ENCODE measurements at regions not wholly inside any gene's neighbourhood (a gene's known extent, or its start where the extent isn't known, plus 50 kb on each side); places are given as distances from the start of the nearest gene placed in this dataset.

DNA sequence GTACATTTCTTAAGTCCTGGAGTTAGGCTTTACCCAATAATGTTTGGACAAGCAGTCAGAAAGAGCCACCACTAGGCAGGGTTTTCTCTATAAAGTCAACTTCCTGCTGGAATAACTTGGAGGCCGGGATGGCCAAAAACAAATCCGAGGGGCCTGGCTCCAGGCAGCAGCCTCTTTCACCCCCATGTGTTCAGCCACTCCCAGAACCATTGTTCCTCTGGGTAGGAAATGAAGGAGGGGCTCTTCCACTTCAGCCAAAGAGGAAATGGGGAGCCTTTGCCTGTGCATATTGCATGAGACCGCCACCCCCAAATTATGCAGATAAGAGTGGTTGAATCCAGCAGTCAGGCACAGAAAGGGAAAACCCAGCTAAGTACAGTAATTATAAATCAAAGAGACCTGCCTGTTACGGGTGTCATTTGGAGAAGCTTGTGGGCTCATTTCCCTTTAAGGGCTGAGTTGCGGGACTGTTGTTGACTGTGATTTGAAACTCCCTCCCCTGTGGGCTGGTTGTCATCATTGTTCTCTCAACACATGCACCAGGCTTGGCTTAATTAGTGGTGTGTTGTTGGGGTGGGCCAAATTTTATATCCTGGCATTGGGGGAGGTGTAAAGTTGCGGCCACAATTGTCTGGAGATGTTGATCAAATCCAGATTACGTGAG is 212.8 kb upstream of the SOX11 start:
- DNase-seq (ENCODE audit: low read depth in 2 of 2): no peak

DNA sequence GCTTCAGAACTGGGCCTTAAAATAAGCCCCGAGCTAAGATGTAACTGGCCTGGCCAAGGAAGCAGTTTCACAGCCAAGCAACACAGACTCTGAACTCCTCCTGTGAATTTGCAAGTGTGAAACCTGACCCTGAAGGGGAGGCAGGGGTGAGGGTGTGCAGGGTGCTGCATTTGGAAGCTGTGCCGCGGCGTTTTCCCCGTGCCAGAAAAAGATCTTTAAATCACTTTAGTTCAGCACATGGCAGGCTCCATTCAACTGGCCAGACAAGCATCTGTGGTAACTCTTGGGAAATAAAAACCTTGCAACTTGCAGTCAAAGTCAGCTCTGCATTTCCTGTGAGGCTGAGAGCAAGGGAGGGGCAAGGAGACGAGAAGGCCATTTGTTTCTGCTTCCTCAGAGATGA is 209.3 kb upstream of the SOX11 start:
- DNase-seq (ENCODE audit: low read depth in 2 of 2): no peak

DNA sequence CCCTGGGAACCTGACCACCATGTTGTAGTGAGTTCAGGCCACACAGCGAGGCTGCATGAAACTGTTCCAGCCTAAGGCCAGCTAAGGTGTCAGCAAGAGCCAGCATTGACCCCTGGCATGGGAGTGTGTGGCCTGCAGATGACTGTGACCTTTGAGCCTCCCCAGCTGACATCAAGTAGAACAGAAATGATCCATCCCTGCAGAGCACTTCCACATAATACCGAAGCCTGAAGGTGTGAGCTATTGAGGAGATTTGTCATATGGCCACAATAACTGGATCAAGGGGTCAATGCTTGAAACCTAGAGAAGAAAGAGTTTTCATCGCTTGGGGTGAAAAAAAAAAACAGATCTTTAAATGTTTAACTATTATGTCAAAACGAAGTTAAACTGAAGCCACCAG is 207.3 kb upstream of the SOX11 start:
- no peak for DNase-seq (ENCODE audit: low read depth in 2 of 2)

DNA sequence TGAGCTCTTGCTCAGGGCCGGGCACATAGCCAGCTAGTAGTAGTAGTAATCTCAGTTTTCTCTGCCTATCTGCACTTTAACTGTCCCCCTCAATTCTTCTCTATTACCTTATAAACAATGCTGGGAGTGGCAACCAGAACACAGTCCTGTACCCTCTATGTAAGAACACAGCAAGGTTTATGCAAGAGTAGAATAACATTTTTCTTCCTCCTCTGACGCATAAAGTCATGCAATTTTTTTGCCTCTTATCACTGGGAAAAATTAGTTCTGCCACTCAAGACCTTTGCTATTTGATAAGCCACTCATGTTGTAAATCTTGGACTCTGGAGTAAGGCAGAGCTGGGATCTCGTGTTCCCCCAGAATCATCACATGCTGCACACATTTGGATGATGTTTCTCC is 200.7 kb upstream of the SOX11 start:
- DNase-seq (ENCODE audit: low read depth in 2 of 2): no peak

DNA sequence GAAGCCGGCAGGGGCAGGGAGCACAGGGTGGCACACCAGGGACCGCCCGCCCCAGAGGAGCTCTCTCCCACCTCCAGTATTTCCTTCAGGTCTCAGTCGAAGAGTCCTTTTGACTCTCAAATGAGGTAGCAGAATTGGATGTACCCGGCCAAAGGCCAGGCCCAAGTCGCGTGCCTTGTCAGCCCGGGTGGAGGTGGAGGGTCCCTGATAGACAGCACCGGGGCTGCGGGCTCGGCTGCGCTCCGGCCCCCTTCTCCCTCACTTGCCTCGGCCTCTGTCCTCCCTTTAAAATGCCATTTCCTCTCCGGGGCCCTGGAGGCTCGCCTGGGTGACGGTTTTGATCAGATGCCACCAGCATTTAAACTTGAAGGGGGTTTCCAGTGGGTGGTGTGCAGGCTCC is 198.9 kb upstream of the SOX11 start:
- DNase-seq (ENCODE audit: low read depth in 2 of 2): no peak

GRCh38 chr2:5494212-5494611 is 198.0 kb upstream of the SOX11 start:
- DNase-seq (ENCODE audit: low read depth in 2 of 2): no peak

DNA sequence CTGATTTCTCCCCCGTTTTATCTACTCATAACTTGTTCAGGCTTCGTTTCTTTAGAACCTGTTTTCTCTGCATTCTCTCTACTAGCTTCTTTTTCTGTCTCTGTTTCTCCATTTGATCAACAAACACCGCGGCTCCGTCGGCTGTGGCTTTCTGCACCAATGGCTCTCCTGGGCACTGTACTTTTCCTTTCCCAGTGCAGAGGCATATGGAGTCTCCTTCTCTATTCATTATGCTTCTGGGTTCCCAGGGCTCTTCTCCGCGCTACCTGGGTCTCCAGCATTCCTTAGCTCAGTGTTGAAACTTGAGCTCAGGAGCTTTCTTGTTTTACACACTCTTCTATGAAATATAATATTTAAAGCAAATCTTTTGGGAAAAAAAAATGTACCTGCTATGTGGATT is 196.6 kb upstream of the SOX11 start:
- DNase-seq (ENCODE audit: low read depth in 2 of 2): no peak

DNA sequence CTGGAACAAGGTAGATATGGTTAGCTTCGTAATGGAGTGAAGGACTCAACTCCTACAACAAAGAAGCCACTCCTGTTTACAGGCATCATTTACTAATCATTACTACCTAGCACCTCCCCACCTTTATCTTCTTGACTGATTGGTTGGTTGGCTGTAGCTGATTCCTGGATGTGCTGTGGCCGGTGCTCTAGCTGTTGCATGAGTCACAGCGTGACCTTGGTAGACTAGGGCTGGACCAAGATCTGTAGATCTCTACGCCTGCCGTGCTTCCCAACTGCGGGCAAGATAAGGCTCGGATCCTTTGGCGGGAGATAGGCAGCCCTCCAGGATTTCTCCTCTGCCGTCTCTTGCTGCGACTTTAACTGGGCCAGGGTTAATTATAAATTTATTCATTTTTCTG is 194.3 kb upstream of the SOX11 start:
- DNase-seq (ENCODE audit: low read depth in 2 of 2): no peak

- no peak for DNase-seq (ENCODE audit: low read depth in 2 of 2)
Measured at GRCh38 chr2:5501807-5502206, 190.4 kb upstream of the SOX11 start.

DNA sequence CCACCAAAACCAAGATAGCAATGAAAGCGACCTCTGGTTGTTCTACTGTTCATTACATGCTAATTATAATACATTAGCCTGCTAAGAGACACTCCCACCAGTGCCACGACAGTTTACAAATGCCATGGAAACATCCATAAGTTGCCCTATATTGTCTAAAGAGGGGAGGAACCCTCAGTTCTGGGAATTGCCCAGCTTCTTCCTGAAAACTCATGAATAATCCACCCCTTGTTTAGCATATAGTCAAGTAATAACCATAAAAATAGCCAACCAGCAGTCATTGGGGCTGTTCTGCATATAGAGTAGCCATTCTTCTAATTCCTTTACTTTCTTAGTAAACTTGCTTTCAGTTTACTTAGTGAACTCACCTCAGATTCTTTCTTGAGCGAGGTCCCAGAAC is 189.8 kb upstream of the SOX11 start:
- DNase-seq (ENCODE audit: low read depth in 2 of 2): no peak

- no peak for DNase-seq (ENCODE audit: low read depth in 2 of 2)
Measured at GRCh38 chr2:5504756-5505155, 187.4 kb upstream of the SOX11 start.

DNA sequence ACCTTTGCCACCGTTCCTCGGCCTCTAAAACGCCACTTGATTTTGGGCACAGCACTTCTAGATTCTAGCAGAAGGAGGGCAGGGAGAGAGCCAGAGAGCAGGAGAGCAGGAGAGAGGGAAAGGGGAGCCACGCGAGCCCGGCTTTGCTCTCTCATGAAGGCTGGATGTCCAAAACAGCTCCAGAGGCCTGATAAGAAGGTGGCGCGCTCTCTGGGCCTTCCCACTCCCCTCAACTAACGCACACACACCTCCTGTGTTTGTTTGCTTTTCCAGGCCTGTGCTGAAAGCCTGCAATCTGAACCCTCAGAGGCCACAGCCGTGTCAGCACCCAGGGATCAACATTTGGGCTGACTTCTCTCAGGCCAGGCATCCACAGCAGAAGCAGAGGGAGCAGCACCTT is 184.8 kb upstream of the SOX11 start:
- no peak for DNase-seq (ENCODE audit: low read depth in 2 of 2)

DNA sequence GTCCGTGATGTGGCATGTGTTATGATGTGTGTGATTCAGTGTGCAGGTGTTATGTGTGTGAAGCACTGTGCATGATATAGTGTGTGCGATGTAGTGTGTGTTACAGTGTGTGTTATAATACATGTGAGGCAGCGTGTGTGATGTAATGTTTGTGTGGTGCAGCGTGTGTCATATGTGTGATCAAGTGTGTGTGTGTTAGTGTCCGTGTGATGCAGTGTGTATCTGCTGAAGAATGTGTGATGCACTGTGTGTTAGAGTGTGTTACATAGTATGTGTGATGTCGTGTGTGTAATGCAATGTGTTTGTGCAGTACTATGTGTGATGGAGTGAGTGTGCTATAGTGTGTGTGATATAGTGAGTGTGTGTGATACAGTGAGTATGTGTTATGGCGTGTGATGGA is 182.8 kb upstream of the SOX11 start:
- no peak for DNase-seq (ENCODE audit: low read depth in 2 of 2)

DNA sequence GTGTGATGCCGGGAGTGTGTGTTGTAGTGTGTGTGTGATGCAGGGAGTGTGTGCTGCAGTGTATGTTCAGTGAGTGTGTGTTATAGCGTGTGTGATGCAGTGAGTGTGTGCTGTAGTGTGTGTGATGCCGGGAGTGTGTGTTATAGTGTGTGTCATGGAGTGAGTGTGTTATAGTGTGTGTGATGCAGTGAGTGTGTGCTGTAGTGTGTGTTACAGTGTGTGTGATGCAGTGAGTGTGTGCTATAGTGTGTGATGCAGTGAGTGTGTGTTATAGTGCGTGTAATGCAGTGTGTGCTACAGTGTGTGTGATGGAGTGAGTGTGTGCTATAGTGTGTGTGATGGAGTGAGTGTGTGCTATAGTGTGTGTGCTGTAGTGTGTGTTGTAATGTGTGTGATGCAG is 182.1 kb upstream of the SOX11 start:
- no peak for DNase-seq (ENCODE audit: low read depth in 2 of 2)

- DNase-seq (ENCODE audit: low read depth in 2 of 2): no peak
Measured at GRCh38 chr2:5515693-5516092, 176.5 kb upstream of the SOX11 start.

GRCh38 chr2:5519286-5519685 is 172.9 kb upstream of the SOX11 start:
- DNase-seq (ENCODE audit: low read depth in 2 of 2): no peak

DNA sequence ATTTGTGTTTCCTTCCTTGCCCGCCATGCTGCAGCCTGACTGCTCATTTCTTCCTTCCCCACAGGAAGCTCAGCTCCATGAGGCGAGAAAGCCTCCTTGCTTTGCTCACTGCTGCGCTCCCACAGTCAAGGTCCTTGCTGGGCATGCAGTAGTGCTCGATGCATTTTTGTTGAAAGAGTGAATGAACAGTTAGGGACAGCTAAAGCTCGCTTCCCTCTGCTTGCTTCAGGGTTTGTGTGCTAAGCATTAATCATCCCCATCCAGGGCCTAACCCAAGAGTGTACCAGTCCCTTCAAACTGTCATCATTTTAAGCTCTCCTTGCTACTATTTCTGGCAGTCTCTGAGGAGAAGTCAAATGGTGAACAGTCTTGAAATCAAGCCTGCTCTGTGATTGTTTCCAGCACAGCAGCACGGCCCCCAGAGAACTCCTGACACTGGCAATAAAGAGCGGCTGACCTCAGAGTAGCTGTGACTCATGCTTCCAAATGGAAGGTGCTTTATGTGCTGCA is 171.7 kb upstream of the SOX11 start:
- no peak for DNase-seq (ENCODE audit: low read depth in 2 of 2)

GRCh38 chr2:5521461-5521860 is 170.7 kb upstream of the SOX11 start:
- DNase-seq (ENCODE audit: low read depth in 2 of 2): no peak

- no peak for DNase-seq (ENCODE audit: low read depth in 2 of 2)
Measured at GRCh38 chr2:5524551-5524950, 167.6 kb upstream of the SOX11 start.

GRCh38 chr2:5528706-5529105 is 163.5 kb upstream of the SOX11 start:
- no peak for DNase-seq (ENCODE audit: low read depth in 2 of 2)

DNA sequence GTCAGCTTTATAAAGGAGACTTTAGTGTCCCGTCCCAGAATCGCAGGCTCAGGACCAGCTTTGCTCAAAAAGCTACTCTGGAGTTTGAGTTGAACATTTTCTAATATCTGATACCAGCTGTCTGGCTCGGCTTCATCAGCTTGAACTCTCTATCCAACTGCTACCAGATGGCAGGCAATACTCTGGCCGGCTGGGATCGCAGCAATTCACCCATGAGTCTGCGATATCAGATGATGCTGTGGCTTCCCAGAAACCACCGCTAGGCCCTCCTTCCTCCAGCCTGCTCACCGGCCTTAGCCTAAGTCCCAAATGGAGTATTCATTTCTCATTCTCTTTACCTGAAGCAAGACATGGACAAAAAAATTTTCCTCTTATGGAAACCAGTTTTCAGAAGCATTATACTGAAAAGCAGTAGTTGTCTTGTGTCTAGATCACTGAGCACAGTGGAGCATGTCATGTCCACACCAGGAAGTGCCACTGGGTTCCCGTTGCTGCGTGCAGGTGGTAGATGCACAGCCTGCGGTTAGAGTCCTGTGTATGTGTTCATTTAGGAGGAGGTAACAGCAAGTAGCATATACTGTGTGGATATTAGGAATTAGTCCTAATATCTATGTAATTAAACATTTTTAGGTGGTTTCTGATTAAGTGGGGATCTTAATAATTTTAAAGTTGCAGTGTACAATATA is 162.0 kb upstream of the SOX11 start:
- no peak for DNase-seq (ENCODE audit: low read depth in 2 of 2)

- DNase-seq (ENCODE audit: low read depth in 2 of 2): no peak
Measured at GRCh38 chr2:5535301-5535700, 156.9 kb upstream of the SOX11 start.

DNA sequence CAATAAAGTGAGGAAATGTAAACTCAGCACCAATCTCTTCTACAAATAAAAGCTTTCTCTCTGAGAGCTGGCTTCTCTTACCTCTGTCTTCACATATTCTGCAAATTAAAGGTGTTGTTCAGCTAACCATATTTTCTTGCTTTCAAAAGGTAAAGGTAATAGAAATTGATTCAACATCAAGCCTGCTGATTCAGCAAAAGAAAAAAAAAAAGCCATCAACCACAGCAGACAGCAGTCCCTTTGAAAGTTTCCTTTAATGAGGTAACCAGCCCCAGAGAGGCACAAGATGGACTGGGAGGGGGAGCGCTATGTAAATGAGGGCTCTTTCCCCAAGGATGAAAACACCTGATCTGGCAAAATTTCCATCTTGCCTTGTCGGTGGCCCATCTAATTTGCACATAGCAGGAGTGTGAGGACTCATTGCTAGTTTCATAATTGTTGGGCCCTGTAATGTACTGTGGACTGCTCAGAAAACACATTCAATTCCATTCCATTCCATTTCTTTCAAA is 154.9 kb upstream of the SOX11 start:
- DNase-seq (ENCODE audit: low read depth in 2 of 2): no peak

GRCh38 chr2:5538313-5538712 is 153.9 kb upstream of the SOX11 start:
- no peak for DNase-seq (ENCODE audit: low read depth in 2 of 2)

Data from stimulated activated CD4-positive, alpha-beta T cell treated with anti-CD3 and anti-CD28 coated beads, Interleukin-12 subunit alpha, Interleukin-12 subunit beta, amount 100 ng/mL, for 24 hours (primary cell).